ENCODE measurements at regions not wholly inside any gene's neighbourhood (a gene's known extent, or its start where the extent isn't known, plus 50 kb on each side); places are given as distances from the start of the nearest gene placed in this dataset.
A peak's percentile ranks its signal among the peaks of the same experiment; 100 is the strongest.

GRCh38 chr3:153320585-153321128, 158.6 kb downstream of the RAP2B start:
- Histone ChIP-seq H3K36me3 (replicated peaks) (no peaks in the 10 kb centered on the region), H3K4me3 (ENCODE audit: low read depth, low read length) (no peak overlapping the region), H3K27me3 (replicated peaks) (no peaks in the 10 kb centered on the region), H3K27ac (no peak overlapping the region)
- in situ Hi-C loops (cut with HindIII; ENCODE audit: low pct_ligation_motif_present, low sequenced_read_pairs) = no loop called here
- no peak for TF ChIP-seq CTCF (IDR thresholded peaks at IDR 0.05; ENCODE audit: low read depth, low read length, missing control alignments)
- no peak for DNase-seq

- Histone ChIP-seq H3K36me3 (replicated peaks) (no peaks in the 10 kb centered on the region), H3K27ac (no peak overlapping the region), H3K4me3 (ENCODE audit: low read depth, low read length) (no peak overlapping the region), H3K27me3 (replicated peaks) (no peaks in the 10 kb centered on the region)
- in situ Hi-C loops (cut with HindIII; ENCODE audit: low pct_ligation_motif_present, low sequenced_read_pairs) = no loop called here
- no peak for TF ChIP-seq CTCF (IDR thresholded peaks at IDR 0.05; ENCODE audit: low read depth, low read length, missing control alignments)
- no peak for DNase-seq
Observed at GRCh38 chr3:153328690-153329089, 166.7 kb downstream of the RAP2B start.

- Histone ChIP-seq H3K36me3 (replicated peaks) (no peaks in the 10 kb centered on the region), H3K4me3 (ENCODE audit: low read depth, low read length) (no peak overlapping the region), H3K27me3 (replicated peaks) (no peaks in the 10 kb centered on the region), H3K27ac (no peak overlapping the region)
- peak; percentile 5 for DNase-seq
- in situ Hi-C loops (cut with HindIII; ENCODE audit: low pct_ligation_motif_present, low sequenced_read_pairs) = no loop called here
- TF ChIP-seq CTCF (IDR thresholded peaks at IDR 0.05; ENCODE audit: low read depth, low read length, missing control alignments) = no peak
Observed at GRCh38 chr3:153330901-153331300, 168.9 kb downstream of the RAP2B start.

GRCh38 chr3:153331676-153332075, 169.7 kb downstream of the RAP2B start:
- DNase-seq = no peak
- Histone ChIP-seq H3K36me3 (replicated peaks) (no peaks in the 10 kb centered on the region), H3K4me3 (ENCODE audit: low read depth, low read length) (no peak overlapping the region), H3K27me3 (replicated peaks) (no peaks in the 10 kb centered on the region), H3K27ac (no peak overlapping the region)
- TF ChIP-seq CTCF (IDR thresholded peaks at IDR 0.05; ENCODE audit: low read depth, low read length, missing control alignments) = no peak
- in situ Hi-C loops (cut with HindIII; ENCODE audit: low pct_ligation_motif_present, low sequenced_read_pairs) = no loop called here

- H3K4me3 ChIP-seq (ENCODE audit: low read depth, low read length) = no peak overlapping the region
- no peak for DNase-seq
- H3K27ac ChIP-seq = no peak overlapping the region
- no peak for TF ChIP-seq CTCF (IDR thresholded peaks at IDR 0.05; ENCODE audit: low read depth, low read length, missing control alignments)
- in situ Hi-C loops (cut with HindIII; ENCODE audit: low pct_ligation_motif_present, low sequenced_read_pairs) = no loop called here
- no peaks in the 10 kb centered on the region for H3K27me3 ChIP-seq (replicated peaks)
- no peaks in the 10 kb centered on the region for H3K36me3 ChIP-seq (replicated peaks)
Observed at GRCh38 chr3:153334558-153334957, 172.5 kb downstream of the RAP2B start.

- Histone ChIP-seq H3K4me3 (ENCODE audit: low read depth, low read length) (no peak overlapping the region), H3K27ac (no peak overlapping the region), H3K27me3 (replicated peaks) (no peaks in the 10 kb centered on the region), H3K36me3 (replicated peaks) (no peaks in the 10 kb centered on the region)
- DNase-seq = no peak
- in situ Hi-C loops (cut with HindIII; ENCODE audit: low pct_ligation_motif_present, low sequenced_read_pairs) = no loop called here
- no peak for TF ChIP-seq CTCF (IDR thresholded peaks at IDR 0.05; ENCODE audit: low read depth, low read length, missing control alignments)
Observed at GRCh38 chr3:153337369-153337768, 175.3 kb downstream of the RAP2B start.
